GM12872 (cell line): ENCODE measurements at regions not wholly inside any gene's neighbourhood (a gene's known extent, or its start where the extent isn't known, plus 50 kb on each side); places are given as distances from the start of the nearest gene placed in this dataset.

Source experiments
- CTCF ChIP-seq: IDR thresholded peaks from 3 replicates; pipeline ENCODE4 v1.5.1; 2011; ENCODE audit warnings: low read depth, mild to moderate bottlenecking, low read length, moderate library complexity; ENCODE audit not compliant: insufficient read depth

GRCh38 chr17:74049167-74049966 lies 154.1 kb upstream of the RPL38 start:
- TF ChIP-seq CTCF = no peak

GRCh38 chr17:74049967-74050458 lies 153.5 kb upstream of the RPL38 start:
- no peak for TF ChIP-seq CTCF

- no peak for TF ChIP-seq CTCF
These were observed 152.1 kb upstream of the RPL38 start for GRCh38 chr17:74051348-74051747.

GRCh38 chr17:74052993-74053711 lies 150.3 kb upstream of the RPL38 start:
- TF ChIP-seq CTCF = no peak

GRCh38 chr17:74053712-74054078 lies 149.8 kb upstream of the RPL38 start:
- no peak for TF ChIP-seq CTCF

- no peak for TF ChIP-seq CTCF
These were observed 149.2 kb upstream of the RPL38 start for GRCh38 chr17:74054249-74054648.

- no peak for TF ChIP-seq CTCF
These were observed 147.8 kb upstream of the RPL38 start for GRCh38 chr17:74055508-74056160.
